ENCODE measurements at regions not wholly inside any gene's neighbourhood (a gene's known extent, or its start where the extent isn't known, plus 50 kb on each side); places are given as distances from the start of the nearest gene placed in this dataset.
"Not testable (repeated sequence)": the region's sequence is repeated elsewhere in the genome, so short reads cannot be mapped to it uniquely, and the experiment has no call there.

DNA sequence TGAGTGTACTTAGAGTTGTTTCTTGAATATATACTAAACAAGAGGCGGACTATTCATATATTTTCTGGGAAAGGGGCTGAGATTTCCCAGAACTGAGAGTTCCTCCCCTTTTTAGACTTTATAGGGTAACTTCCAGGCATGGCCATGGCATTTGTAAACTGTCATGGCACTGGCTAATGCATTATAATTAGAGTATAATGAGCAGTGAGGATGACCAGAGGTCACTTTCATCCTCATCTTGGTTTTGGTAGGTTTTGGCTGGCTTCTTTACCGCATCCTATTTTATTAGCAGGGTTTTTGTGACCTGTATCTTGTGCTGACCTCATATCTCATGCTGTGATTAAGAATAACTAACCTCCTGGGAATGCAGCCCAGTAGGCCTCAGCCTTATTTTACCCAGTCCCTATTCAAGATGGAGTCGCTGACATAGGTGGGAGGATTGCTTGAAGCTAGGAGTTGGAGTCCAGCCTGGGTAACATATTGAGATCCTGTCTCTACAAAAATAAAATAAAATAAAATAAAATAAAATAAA lies 91.4 kb downstream of the MOBP start:
- DNase-seq: no peak

DNA sequence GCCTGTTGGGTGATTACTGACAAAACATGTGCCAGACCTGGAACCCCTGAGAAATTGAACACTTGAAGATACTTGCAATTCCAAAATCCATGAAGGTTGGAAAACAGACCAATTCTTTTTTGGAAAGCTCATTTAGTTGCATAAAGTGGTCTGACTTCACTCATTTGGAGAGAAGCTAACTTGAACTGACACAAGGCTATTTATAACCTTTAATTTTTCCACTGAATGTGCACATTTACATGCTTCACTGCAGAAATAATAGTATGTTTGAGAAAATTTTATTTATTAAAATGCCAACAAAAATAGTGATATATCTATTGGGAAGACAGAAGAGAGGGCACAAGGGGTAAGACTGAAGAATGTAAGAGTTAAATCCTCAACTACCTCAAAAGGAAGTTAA lies 92.1 kb downstream of the MOBP start:
- no peak for DNase-seq

DNA sequence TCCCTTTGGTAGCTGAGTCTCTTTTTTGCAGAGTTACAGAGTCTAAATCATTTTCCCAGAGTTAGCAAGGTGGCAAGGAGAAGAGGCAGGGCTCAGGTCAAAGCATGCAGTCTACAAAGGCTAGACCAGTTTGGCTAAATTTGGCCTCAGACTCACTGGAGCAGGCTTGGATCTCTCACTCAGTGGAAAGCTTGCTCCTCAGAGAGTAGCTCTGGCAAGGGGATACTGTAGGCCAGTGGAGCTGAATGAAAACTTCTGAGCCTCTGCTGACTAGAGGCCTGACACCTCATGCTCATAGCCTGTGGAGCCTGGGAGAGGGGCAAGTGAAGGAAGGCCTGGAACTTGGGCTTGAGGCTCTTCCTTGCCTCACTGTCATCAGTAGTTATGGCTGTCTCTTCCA lies 101.0 kb downstream of the MOBP start:
- DNase-seq: no peak

DNA sequence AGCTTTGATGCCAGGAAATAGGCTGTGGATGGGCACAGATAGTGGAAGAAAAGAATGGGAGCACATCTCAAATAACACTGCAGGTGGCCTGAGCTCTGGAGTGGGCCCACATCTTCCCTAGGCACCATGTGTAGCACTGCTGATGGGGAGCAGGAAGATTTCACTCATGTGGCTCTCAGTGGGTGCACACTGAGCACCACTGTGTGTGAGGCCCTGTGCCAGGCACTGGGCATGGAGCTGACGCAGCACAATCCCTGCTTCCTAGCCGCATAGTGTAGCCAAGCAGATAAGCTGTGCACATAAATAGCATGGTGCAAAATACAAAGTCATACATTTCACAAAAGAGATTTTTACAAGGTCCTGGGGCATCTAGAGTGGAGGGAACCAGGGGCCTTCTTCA lies 101.6 kb downstream of the MOBP start:
- no peak for DNase-seq

DNA sequence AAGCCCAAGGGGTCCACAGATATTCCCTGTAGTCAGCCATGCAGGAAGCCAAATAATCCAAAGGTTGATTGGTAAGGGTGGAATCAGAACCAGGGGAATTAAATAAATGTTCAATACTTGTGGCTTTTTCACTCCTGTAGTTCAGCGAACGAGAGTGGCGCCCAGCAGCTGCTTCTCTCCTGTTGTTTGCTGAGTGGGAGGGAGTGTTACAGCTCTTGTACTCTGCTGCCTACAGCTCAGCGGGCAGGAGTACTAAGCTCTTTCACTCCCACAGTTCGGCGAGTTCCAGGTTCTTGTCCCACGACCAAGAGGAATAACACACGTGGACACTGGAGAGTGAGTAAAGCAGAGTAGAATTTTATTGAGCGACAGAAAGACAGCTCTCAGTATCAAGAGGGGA lies 105.9 kb downstream of the MOBP start:
- DNase-seq: no peak

DNA sequence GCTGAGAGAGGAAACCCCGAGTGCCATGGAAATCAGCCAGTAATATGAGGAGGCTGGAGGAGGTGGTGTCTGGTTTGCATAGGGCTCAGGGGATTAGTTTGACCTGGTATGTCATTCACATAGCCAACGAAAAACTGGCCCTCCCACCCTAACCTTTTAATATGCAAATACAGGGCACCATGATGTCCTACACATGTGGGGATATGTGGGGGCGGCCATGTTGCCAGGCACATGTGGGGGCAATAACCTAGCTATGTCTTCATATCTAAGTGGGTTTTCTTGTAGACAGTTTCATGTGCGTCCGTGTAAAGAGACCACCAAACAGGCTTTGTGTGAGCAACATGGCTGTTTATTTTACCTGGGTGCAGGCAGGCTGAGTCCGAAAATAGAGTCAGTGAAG lies 110.1 kb downstream of the MOBP start:
- no peak for DNase-seq

DNA sequence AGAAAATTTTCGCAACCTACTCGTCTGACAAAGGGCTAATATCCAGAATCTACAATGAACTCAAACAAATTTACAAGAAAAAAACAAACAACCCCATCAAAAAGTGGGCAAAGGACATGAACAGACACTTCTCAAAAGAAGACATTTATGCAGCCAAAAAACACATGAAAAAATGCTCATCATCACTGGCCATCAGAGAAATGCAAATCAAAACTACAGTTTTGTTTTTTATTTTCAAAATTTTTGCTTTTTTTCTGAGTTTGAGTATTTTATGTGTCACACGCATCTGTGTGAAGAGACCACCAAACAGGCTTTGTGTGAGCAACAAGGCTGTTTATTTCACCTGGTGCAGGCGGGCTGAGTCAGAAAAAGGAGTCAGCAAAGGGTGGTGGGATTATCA lies 118.7 kb downstream of the MOBP start:
- DNase-seq: not testable (repeated sequence)

DNA sequence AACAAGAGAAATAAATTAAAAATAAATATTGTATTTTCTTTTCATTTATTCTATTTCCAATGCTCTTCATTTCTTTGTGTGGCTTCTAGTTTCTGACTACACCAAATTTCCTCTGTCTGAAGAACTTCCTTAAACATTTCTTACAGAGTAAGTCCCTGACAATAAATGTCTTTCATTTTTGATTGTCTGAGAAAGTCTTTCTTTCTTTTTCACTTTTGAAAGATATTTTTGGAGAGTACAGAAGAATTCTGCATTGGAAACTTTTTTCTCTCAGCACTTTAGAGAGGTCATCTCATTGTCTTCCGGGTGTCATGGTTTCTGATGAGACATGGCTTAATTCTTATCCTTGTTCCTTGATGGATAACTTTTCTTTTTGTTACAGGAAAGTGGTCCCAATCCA lies 119.6 kb downstream of the MOBP start:
- no peak for DNase-seq

DNA sequence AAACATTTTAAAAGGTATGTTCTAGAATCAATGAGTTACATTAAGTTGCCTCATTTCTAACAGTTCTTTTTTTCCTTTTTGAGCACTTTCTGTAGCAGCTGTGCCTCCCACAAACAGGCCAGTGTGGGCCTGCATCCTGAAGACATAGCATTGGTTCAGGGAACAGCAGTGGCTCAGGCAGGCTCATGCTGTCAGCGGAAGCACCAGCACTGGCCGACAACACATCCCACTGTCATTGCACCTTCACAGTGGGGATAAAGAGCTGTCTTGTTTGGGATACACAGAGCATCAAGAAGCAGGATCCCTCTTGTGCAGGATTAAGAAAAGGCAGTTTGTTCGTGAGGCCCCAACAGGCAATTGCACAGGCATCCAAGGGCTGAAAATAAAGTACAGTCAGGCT lies 123.3 kb downstream of the MOBP start:
- no peak for DNase-seq

DNA sequence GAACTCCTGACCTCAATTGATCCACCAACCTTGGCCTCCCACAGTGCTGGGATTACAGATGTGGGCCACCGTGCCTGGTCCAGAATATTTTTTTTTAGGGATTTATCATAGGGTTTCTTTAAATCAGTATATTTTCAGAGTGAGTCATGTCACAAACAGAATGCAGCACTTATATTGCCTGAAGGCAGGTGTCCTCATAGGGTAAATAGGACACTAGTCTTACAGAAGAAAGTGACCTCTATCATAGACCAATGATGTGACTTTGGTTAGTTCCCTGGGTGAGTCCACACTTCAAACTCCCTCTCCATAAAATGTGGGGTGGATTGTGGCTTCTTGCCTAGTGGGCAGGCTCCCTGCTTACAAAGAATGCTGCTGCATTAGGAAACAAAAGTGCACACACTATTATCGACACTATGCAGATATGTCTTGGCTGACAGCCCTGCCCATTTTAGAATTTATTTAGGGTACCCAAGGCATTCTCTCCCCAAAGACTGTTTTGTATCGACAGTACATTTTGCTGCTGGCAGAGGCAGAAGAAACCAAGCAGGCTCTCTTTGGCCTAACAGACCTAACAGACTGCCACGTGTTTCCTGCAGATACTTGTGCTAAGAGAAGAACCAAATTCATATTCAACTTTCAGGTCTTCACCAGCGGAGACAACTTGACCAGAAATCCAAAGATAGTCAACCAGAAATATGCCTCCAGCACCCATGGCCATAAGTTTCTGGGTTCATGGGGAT lies 125.0 kb downstream of the MOBP start:
- DNase-seq: no peak

DNA sequence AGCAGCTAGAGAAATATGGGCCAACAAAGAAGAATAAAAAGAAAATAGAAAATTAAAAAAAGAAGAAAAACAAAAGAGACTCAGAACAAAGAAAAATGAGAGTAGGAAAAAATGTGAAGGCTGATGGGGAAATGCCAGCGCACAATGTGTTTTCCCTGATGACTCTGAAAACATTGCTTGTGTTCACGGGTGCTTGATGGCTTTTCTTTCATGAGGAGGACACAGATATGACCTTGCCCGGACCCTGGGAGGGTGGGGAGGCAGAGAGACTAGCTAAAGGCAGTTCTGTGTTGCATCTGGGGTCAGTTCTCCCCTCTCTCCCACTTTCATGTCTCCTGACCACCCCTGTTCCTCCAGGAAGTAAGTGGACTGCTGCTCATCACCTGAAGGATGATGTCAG lies 125.9 kb downstream of the MOBP start:
- DNase-seq: no peak

DNA sequence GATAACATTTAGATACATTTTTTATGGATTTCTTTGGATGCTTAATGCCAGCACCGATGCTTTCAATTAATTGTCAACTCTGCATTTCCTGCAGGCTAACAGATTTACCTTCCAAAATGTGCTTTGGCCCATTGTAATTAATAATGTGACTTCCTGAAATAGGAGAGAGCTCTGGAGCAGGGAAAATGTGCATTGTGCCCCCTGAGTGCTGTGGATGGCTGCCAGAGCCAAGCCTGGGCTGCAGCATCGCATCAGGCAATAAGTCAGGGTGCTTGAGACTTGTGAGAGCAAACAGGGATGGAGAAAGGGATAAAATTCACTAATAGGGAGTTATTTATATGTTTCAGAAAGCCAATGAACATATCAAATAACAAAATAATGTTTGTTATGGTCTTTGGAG lies 133.8 kb downstream of the MOBP start:
- DNase-seq: no peak

DNA sequence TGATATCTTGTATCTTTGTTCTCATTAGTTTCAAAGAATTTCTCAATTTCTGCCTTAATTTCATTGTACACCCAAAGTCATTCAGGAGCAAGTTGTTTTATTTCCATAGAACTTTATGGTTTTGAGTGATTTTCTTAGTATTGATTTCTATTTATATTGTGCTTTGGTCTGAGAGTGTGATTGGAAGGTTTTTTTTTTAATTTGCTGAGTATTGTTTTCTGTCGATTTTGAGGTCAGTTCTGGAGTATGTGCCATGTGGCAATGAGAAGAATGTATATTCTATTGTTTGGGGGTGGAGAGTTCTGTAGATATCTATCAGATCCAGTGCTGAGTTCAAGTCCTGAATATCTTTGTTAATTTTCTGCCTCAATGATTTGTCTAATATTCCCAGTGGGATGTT lies 138.4 kb downstream of the MOBP start:
- no peak for DNase-seq

DNA sequence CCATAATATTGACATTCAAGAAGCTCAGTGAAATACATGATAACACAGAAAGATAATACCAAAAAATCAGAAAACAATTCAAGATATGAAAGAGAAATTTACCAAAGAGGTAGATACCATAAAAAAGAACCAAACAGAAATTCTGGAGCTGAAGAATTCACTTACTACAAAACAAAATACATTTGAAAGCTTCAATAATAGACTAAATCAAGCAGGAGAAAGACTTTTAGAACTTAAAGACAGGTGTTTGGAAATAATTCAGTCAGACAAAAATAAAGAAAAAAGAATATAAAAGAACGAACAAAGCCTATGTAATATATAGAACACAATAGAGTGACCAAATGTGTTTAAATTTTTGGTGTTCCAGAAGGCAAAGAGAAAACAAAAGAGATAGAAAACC lies 158.7 kb downstream of the MOBP start:
- DNase-seq: no peak

DNA sequence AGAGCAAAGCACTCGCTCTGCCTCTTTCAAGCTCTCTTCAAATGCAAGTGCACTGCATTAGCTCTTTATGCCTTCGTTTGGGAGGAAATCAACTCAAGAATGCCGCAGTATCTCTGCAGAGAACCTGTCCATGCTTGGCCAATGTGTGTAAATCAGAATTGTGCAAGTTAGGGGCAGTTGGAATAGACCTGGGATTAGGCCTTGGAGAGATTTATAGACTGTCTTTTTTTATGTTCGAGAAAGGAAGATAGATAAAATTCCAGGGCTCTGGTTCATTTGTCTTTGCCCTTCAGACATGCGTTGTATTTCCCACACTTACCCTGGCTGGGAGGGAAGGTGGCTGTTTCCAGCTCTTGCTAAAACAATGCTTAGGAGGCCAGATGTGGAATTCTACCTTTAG lies 163.7 kb downstream of the MOBP start:
- DNase-seq: no peak

DNA sequence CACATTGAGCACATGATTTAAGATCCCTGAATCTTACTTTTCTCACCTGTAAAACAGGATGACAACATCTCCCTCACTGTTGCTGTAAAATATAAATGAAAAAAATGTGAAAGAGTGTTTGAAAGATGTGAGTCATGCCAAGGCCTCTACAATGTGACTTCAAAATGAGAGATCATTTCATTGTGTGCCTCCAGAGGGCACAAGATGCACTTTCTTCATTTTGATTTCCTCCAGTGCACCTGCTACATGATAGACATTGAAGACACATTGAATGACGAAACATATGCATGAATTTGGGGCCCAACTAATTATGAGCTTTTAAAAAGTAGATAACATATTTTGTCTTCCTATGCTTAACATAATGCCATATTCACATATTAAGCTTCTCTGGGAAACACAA lies 170.3 kb downstream of the MOBP start:
- no peak for DNase-seq

DNA sequence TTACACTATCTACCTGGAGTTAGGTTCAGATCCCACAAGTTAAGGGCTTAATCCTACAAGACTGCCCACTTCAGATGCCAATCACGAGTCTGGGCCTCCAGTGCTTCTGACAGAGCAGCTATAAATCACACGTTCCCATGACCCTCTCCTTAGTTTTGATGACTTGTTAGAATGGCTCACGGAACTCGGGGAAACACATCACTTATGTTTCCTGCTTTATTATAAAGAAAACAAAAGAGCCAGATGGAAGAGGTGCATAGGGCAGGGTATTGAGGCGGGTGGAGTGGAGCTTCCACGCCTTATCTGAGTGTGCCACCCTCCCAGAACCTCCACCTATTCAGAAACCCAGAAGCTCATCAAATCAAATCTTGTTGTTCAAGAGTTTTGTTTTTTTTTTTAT lies 170.8 kb downstream of the MOBP start:
- DNase-seq: no peak

DNA sequence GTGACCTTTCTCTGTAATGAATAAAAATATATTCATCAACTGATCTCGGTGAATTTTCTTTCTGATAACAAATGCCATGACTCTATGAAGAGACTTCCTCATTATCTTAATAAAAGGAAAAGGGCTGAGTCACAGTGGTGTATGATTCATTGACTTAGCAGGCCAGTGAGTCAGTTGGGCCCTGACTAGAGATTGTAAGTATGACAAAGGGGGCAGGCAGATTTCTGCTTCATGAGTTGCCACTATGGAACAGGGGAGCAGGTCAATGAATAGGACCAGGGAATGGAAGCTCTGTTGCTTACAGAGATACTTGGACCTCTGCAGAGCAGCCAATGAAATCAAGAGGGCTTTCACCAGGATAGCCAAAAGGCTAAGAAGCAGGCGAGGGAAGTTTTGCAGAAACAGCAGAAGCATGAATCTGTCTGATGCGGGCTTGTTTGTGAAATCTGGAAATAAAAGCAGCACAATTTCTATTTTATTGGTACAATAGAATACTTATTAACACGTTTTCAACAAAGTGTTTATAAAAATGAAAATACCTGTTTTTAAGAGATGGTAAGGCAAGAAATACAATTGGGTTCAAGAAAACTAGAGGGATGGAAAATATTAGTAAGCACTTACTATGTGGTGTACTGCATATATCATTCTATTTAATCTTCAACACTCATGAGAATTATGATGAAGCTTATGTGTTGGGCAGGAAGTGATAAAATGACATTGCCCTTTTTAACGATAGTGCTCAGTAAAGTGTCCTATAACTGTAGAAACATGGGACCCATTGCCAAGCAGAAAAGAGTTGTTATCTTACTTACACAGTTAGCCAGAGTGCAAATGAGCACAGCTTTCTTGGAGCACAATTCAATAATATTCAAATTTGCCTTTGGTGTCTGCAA lies 169.8 kb upstream of the MYRIP start:
- no peak for DNase-seq

DNA sequence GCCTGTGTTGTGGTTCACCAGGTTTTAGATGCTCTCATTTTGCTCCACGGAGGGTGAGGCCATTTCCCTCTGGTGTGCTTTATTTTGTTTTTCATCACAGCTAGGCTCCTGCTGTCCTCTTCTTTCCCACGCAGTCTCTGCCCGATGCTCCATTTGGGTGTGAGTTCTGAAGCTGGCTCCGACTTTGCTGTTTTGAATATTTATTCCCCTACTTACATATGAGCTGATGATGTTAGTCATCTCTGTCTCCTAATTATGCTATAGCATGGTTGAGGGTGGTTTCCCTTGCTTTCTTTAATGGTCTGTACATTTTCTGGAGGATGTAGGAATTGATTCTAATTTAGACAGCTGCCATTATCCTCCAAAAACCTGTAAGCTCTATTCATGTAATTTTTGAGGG lies 168.1 kb upstream of the MYRIP start:
- DNase-seq: no peak

DNA sequence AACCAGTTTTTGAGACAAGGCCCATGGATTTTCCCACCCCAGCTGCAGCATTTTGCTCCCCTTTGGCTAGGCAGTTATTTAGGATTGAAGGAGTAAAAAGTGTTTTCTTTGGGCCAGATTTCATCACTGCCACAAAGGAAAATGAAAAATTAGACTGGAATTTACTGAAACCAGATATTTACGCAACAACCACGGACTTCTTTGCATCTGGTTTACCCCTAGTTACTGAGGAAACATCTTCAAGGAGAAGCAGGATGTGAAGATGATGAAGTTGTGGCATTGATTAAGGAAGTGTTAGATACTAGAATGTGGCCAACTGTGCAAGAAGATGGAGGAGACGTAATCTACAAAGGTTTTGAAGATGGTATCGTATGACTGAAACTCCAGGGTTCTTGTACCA lies 165.2 kb upstream of the MYRIP start:
- DNase-seq: no peak

DNA sequence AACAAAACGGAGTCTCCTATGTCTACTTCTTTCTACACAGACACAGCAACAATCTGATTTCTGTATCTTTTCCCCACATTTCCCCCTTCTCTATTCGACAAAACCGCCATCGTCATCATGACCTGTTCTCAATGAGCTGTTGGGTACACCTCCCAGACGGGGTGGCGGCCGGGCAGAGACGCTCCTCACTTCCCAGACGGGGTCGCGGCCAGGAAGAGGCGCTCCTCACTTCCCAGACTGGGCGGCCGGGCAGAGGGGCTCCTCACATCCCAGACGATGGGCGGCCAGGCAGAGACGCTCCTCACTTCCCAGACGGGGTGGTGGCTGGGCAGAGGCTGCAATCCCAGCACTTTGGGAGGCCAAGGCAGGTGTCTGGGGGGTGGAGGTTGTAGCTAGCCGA lies 158.2 kb upstream of the MYRIP start:
- DNase-seq: not testable (repeated sequence)

DNA sequence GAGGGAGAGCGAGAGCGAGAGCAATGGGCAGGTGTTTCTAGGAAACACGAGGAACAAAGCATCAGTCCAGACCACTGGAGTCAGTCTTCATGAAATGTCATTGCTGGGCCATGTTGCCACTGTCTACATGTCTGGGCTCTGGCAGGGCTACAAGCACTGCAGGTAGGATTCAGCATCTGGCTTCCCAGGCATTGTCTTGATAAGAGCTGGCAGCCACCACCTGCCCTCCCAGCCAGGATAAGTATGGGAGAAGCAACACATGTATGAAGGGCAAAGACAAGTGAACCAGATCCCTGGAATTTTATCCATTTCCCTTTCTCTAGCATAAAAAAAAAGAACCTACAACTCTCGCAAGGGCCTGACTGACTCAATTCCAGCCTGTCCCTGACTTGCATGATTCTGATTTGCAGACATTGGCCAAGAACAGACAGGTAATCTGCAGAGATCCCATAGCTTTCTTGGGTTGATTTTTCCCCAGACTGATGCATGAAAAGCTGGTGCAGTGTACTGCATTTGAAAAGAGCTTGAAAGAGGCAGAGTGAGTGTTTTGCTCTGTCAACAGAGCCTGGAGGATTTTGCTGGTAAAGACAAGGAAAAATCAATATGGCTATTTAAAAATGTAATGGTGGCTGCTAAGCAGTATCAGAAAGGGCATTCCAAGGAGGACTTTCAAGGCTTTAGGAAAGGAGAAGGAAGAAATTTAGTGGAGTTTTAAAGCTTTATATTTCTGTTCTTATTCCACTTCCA lies 157.2 kb upstream of the MYRIP start:
- DNase-seq: no peak

DNA sequence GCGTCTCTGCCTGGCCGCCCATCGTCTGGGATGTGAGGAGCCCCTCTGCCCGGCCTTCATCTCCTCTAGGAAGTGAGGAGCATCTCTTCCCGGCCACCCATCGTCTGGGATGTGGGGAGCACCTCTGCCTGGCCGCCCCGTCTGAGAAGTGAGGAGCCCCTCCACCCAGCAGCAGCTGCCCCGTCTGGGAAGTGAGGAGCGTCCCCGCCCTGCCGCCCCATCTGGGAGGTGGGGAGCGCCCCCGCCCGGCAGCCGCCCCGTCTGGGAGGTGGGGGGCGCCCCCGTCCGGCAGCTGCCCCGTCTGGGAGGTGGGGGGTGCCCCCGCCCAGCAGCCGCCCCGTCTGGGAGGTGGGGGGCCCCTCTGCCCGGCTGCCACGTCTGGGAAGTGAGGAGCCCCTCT lies 153.7 kb upstream of the MYRIP start:
- DNase-seq: not testable (repeated sequence)

DNA sequence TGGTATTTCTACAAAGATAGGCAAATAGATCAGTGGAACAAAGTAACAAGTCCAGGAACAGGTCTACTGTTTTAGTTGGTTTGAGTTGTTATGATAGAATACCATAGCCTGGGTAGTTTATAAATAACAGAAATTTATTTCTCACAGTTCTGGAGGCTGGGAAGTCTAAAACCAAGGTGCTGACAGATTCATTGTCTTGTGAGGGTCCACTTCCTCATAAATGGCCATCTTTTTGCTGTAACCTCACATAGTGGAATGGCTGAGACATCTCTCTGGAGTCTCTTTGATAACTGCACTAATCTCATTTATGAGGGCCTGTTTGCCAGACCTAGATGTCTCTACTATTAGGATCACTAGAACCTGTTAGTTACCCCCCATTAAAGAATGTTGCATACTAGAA lies 152.3 kb upstream of the MYRIP start:
- DNase-seq: no peak

All from NCI-H446 (cell line).